ENCODE measurements at regions not wholly inside any gene's neighbourhood (a gene's known extent, or its start where the extent isn't known, plus 50 kb on each side); places are given as distances from the start of the nearest gene placed in this dataset.

- Histone ChIP-seq H3K9ac (ENCODE audit: low read length) (no peak overlapping the region), H3K9me2 (ENCODE audit: insufficient read depth) (no peaks in the 10 kb centered on the region), H3K27ac (ENCODE audit: low read depth, low read length) (no peak overlapping the region), H3K4me2 (ENCODE audit: low read length) (no peak overlapping the region), H3K36me3 (ENCODE audit: control insufficient read depth in 1 of 2, insufficient read depth in 2 of 2, low read length in 2 of 2) (no peaks in the 10 kb centered on the region), H3K4me3 (replicated peaks in 1 of 2; ENCODE audit: low read depth in 1 of 2, low read length in 2 of 2) (no peak overlapping the region), H3K4me1 (ENCODE audit: control insufficient read depth in 1 of 2, insufficient read depth in 2 of 2, low read length in 2 of 2) (peaks cover 0 to 8% of the 10 kb centered on the region in 2 experiments; a peak in 1 of 4 replicates), H4K20me1 (ENCODE audit: insufficient read depth) (no peaks in the 10 kb centered on the region), H3K27me3 (ENCODE audit: insufficient read depth, low read length) (peaks cover 2% of the 10 kb centered on the region; the same call in 1 of the 2 replicates), H2AFZ (ENCODE audit: low read depth, low read length, poor library complexity, severe bottlenecking) (no peak overlapping the region), H3K79me2 (ENCODE audit: insufficient read depth, low read length) (no peaks in the 10 kb centered on the region), H3K9me3 (ENCODE audit: control insufficient read depth in 1 of 2, insufficient read depth in 1 of 2, low read depth in 1 of 2, low read length in 2 of 2) (no peaks in the 10 kb centered on the region)
- POLR2A ChIA-PET: interaction anchor here (0.9 kb wide), 1 partner anchor 9 kb away, joined by 3 read pairs; no protein-coding TSS in a partner anchor
- DNase-seq (ENCODE audit: low read depth, low spot score): no peak
- BruUV-seq (replicated peaks): no TSS peak
- RAD21 ChIA-PET (ENCODE audit: low non-redundant PET in 1 of 2, low total read pairs in 2 of 2, uncharacterized antibody in 2 of 2, unreplicated experiment in 2 of 2): no interaction called here
- TF ChIP-seq SIN3A (IDR thresholded peaks at IDR 0.05; ENCODE audit: low read depth): no peak
- no peak for ATAC-seq
- intact Hi-C loops (cut with micrococcal nuclease): no loop called here
- CTCF ChIA-PET: interaction anchor here (0.9 kb wide), 1 partner anchor 13 kb away, joined by 3 read pairs; no protein-coding TSS in a partner anchor
Measured at GRCh38 chr22:22073769-22074561, 91.4 kb upstream of the TOP3B start.

- Histone ChIP-seq H3K27ac (ENCODE audit: low read depth, low read length) (no peak overlapping the region), H3K36me3 (ENCODE audit: control insufficient read depth in 1 of 2, insufficient read depth in 2 of 2, low read length in 2 of 2) (no peaks in the 10 kb centered on the region), H3K79me2 (ENCODE audit: insufficient read depth, low read length) (no peaks in the 10 kb centered on the region), H3K27me3 (ENCODE audit: insufficient read depth, low read length) (peaks cover 2% of the 10 kb centered on the region; the same call in 1 of the 2 replicates), H3K9me2 (ENCODE audit: insufficient read depth) (no peaks in the 10 kb centered on the region), H3K4me1 (ENCODE audit: control insufficient read depth in 1 of 2, insufficient read depth in 2 of 2, low read length in 2 of 2) (peaks cover 0 to 8% of the 10 kb centered on the region in 2 experiments; a peak in 1 of 4 replicates), H3K4me2 (ENCODE audit: low read length) (no peak overlapping the region), H4K20me1 (ENCODE audit: insufficient read depth) (no peaks in the 10 kb centered on the region), H3K9ac (ENCODE audit: low read length) (no peak overlapping the region), H3K9me3 (ENCODE audit: control insufficient read depth in 1 of 2, insufficient read depth in 1 of 2, low read depth in 1 of 2, low read length in 2 of 2) (no peaks in the 10 kb centered on the region), H2AFZ (ENCODE audit: low read depth, low read length, poor library complexity, severe bottlenecking) (no peak overlapping the region), H3K4me3 (replicated peaks in 1 of 2; ENCODE audit: low read depth in 1 of 2, low read length in 2 of 2) (no peak overlapping the region)
- no peak for DNase-seq (ENCODE audit: low read depth, low spot score)
- POLR2A ChIA-PET: no interaction called here
- TF ChIP-seq ELF1 (IDR thresholded peaks at IDR 0.05; ENCODE audit: borderline replicate concordance, low read depth) (no peak), CTCF (IDR thresholded peaks at IDR 0.05 in 2 of 3, conservative IDR thresholded peaks at IDR 0.05 in 1 of 3; ENCODE audit: borderline replicate concordance in 1 of 3, insufficient read depth in 1 of 3, low read depth in 2 of 3, low read length in 2 of 3) (no peak), ZNF274 (IDR thresholded peaks at IDR 0.05; ENCODE audit: low read depth, low read length) (no peak), SRF (IDR thresholded peaks at IDR 0.05; ENCODE audit: low read depth) (no peak)
- CTCF ChIA-PET: interaction anchor here (3.4 kb wide), 1 partner anchor 12 kb away, joined by 17 read pairs; no protein-coding TSS in a partner anchor
- ATAC-seq: no peak
- BruUV-seq (replicated peaks): no TSS peak
- intact Hi-C loops (cut with micrococcal nuclease): no loop called here
- RAD21 ChIA-PET (ENCODE audit: low non-redundant PET in 1 of 2, low total read pairs in 2 of 2, uncharacterized antibody in 2 of 2, unreplicated experiment in 2 of 2): no interaction called here
Measured at GRCh38 chr22:22072169-22072836, 89.7 kb upstream of the TOP3B start.
